HG03159 (cell line): ENCODE measurements at regions not wholly inside any gene's neighbourhood (a gene's known extent, or its start where the extent isn't known, plus 50 kb on each side); places are given as distances from the start of the nearest gene placed in this dataset.

Source experiments
- ATAC-seq: cut with Tn5 transposase; IDR thresholded peaks from one replicate; pipeline ENCODE4 v1.9.1; 2021; ENCODE audit warnings: mild to moderate bottlenecking, moderate library complexity; ENCODE audit not compliant: unreplicated experiment

DNA sequence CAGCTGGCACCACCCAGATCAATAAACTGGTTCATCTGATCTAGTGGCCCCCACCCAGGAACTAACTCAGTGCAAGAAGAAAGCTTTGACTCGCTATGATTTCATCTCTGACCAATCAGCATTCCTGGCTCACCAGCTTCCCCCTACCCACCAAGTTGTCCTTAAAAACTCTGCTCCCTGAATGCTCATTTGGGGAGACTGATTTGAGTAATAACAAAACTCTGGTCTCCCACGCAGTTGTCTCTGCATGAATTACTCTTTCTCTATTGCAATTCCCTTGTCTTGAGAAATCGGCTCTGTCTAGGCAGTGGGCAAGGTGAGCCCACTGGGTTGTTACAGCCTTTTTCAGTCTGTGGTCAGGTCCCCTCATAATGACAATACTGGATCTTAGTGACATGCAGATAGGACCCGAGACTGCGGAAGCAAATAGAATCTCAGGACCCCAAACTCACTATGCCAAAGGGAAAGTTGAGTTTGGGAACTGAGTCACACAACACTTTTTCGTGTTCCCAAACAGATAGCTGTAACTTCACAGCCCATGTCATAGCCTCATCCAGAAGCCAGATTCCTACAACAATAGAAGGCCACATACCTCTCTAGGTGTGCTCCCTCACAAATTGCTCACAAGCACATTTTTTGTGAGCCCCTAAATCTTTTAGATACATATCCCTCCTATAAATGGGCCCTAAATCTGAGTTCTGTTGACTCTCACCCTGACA is 175.2 kb upstream of the RAI14 start:
- ATAC-seq = no peak

GRCh38 chr5:34483442-34484033 is 172.6 kb upstream of the RAI14 start:
- ATAC-seq = no peak

DNA sequence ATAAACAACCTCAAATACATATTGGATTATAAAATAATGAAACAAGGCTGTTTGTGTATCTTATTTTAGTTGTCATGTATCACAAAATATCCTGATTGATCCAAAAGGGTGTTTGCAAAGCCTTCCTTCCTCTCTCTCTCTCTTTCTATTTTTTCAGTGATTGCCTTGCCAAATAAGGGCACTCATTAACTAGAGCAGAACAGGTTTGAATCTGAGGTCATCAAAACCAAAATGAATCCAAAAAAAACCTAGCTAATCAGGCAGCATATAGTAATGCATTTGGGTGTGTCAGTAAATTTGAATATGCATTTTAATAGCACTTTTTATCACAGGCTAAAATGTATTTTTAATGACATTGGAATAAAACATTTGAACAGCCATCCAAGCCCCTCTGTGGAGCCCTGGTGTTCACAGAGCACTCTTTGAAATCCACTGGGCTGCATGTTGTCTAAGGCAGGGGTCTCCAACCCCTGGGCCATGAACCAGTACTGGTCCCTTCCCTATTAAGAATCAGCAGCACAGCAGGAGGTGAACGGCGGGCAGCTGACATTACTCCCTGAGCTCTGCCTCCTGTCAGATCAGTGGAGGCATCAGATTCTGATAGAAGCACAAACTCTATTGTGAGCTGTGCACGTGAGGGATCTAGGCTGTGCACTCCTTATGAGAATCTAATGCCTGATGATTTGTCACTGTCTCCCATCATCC is 171.8 kb upstream of the RAI14 start:
- no peak for ATAC-seq

DNA sequence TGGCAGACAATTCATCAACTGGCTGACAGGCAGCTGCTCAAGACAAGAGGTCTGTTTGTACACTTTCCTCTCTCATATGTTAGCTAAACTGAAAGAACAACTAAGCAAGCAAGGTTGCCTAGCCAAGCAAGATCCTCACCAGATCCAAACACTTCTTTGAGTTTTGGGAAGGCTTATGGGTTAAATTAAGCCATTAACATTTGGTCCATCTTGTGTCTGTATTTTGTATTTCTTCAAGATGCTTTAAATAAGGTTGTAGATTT is 170.4 kb upstream of the RAI14 start:
- ATAC-seq = no peak

DNA sequence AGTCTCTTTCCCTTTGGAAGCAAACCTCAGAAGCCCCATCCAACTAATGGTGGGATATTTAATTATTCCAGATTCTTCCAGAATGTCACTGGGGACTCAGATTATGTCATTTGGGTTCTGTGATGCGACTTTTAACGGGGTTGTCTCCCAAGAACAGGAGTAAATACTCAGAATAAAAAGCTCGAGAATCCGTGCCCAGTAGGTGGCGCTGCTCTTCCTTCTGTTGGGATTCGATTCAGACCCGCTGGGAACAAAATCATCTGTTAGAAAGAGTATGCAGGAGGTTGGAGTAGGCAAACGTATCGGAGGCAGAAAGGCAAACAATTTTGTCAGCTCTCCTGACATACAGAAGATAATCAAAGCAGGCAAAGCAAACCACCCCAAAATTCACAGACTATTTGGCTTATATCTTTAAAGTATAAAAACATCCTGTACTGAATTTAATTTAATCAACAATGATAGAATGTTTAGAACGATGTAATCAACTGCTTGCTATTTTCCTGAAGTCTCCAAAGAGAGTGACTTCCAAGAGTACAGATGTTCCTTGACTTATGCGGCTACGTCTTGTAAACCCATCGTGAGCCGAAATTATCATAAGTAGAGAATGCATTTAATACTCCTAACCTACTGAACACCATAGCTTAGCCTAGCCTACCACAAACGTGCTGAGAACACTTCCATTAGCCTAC is 169.8 kb upstream of the RAI14 start:
- no peak for ATAC-seq

GRCh38 chr5:34486849-34487158 is 169.3 kb upstream of the RAI14 start:
- no peak for ATAC-seq

- no peak for ATAC-seq
Measured at GRCh38 chr5:34487159-34487879, 168.8 kb upstream of the RAI14 start.

DNA sequence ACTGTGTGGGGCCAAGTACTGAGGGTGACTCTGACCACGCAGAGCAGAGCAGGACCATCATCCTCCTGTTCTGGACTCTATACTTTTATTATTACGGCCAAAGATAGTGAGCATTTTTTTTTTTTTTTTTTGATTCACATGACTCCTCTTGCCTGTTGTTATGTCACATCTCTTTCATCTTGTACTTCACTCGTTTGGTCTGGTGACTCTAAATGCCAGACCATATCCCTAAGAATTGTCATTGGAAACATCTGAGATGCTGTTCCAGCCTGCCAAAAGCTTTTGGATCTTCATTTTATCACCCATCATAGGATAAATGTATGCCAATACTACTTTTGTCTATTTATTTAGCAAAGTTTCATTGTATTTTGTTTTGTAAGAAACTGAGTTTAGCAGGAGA is 168.2 kb upstream of the RAI14 start:
- no peak for ATAC-seq

DNA sequence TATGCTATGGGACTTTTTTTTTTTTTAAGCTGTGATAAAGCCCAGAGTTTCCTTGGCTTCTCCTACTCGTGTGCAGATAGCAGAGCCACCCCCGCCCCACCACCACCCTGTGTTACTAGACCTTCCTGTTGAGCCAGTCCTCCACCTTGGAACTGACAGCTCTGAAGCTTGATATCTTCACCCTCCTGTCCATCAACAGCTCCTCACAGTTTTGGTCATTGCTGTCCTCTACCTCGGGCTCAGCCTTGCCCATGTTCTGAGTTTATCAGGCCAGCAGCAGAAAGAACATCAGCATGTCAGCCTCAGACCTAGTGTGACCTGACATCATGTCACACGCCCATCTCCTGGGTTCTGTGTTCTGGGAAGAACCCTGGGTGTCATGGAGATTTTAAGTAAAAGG is 167.1 kb upstream of the RAI14 start:
- ATAC-seq = no peak

DNA sequence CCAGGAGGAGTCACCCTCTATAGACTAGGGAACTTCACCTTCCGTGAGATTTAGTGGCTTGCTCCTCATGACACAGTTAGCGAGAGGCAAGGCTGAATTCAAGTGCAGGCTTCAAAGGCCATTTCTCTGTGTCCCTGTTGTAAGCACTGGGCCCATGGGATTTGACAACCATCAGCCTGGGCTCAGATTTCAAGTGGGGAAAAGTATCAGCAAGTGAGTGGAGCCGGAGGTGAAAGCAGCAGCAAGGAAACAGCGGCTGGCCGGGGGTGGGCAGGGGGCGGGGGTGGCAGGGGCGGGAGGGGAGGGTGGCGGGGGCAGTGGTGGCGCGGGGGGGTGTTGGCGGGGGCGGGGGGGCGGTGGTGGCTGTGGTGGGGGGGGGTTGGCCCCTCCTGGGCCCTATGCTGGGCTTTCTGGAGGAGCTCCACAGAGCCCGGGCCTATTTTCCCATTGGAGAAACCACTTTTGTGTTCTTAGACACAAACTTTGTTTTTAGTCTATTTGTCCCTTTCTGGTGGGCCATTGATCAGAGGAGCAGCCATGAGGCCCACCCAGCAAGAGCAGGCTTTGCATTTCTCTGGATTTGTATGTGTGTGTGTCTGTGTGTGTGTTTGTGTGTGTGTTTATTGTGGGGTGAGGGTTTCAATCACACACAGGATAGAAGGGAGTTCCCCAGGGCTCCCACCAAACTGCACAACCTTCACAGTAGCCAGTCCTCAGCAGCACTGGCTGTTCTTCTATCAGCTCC is 165.4 kb upstream of the RAI14 start:
- ATAC-seq = no peak

- no peak for ATAC-seq
Measured at GRCh38 chr5:34491251-34491620, 164.9 kb upstream of the RAI14 start.

DNA sequence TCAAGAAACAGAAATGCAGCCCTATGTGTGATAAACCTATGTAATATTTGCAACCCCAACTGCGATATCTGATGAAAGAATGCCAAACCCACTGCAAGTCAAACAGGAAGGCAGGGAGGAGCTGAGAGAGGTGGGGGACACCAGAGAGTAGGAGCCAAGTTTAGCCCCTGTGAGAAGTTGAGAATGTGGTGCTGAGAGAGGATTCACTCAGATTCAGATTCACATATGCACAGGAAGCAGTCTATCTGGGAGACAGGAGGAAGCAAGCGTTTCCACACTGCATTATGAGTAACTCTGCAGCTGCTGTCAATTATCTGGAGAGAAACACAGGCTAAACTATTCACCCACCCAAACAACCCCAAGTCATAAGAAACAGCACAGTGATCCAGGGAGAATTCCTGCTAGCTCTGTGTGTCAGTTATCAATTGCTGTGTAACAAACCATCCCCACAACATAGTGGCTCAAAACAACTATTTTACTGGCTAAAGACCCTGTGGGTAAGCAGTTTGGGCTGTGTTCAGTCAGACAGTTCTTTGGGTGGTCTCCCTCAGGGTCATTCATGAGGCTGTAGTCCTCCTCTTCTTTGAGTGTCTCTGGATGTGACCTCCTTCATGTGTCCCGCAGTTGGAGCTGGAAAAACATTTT is 161.9 kb upstream of the RAI14 start:
- ATAC-seq = no peak

GRCh38 chr5:34495178-34495577 is 160.9 kb upstream of the RAI14 start:
- no peak for ATAC-seq

DNA sequence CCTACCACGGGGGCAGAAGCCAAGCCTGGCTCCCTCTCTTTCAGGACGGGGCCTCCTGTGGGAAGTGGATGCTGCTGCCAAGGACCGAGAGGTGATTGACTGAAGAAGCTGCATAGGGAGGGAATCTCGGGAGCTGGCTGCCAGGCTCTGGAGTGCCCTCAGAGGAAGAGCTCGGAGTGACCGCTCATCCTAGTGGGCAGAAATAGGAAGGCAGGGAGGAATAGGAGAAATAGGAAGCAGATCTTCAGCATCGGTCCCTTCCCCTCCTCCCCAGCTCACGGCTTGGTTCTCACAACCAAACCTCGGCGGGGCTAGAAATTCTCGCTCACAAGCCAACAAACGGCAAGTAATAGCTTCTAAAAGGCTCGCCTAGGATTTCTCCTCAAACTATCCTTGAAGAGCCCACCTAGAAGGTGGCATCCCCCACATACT is 159.9 kb upstream of the RAI14 start:
- ATAC-seq = no peak

- ATAC-seq = no peak
Measured at GRCh38 chr5:34496701-34497469, 159.2 kb upstream of the RAI14 start.

GRCh38 chr5:34497470-34497808 is 158.7 kb upstream of the RAI14 start:
- no peak for ATAC-seq

- no peak for ATAC-seq
Measured at GRCh38 chr5:34498572-34498971, 157.6 kb upstream of the RAI14 start.

DNA sequence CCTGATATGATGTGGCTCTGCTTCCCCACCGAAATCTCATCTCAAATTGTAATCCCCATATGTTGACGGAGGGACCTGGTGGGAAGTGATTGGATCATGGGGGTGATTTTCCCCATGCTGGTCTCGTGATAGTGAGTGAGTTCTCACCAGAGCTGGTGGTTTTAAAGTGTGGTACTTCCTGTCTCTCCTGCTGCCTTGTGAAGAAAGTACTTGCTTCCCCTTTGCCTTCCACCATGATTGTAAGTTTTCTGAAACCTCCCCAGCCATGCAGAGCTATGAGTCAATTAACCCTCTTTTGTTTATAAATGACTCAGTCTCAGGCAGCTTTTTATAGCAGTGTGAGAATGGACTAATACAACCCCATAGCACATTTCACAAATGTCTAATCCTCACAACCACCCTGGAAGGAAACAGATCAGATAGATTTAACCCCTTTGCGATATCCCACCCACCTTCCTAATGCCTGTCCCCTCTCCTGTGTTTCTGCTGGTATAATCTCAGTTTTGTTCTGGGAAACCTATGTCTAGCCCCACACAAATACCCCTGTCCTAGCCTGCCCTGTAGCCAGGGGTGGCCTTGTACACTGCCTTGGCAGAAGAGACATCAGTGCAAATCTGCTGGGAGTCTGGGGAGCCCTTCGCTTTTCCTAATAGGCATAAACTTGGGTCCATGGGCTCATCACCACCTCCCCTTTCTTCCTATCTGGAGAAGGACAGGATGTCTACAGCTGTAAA is 157.0 kb upstream of the RAI14 start:
- peak; percentile 84 for ATAC-seq

- ATAC-seq = no peak
Measured at GRCh38 chr5:34500236-34500847, 155.8 kb upstream of the RAI14 start.
